HG03103 (cell line): ENCODE measurements at regions not wholly inside any gene's neighbourhood (a gene's known extent, or its start where the extent isn't known, plus 50 kb on each side); places are given as distances from the start of the nearest gene placed in this dataset.

ENCODE experiments used
- ATAC-seq: cut with Tn5 transposase; IDR thresholded peaks from one replicate; pipeline ENCODE4 v1.9.1; 2021; ENCODE audit warnings: low read depth; ENCODE audit not compliant: unreplicated experiment

DNA sequence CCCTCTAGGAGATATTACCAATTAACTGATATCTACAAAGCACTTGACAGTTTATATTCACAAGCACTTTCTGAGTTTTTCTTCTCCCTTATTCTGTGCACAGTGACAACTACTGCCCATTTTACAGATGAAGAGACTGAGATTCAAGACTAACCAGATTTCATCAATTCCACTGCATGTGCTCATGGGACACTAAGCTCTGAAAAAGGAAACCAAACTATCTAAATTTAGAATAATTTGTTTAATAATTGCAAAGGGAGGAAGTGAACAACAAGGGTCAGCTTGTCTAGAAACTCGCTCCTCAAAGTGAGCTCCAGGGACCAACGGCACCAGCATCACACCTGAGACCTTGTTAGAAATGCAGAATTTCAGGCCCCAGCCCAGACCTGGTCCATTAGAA, 50.8 kb upstream of the MYLIP start:
- peak; percentile 67 for ATAC-seq

DNA sequence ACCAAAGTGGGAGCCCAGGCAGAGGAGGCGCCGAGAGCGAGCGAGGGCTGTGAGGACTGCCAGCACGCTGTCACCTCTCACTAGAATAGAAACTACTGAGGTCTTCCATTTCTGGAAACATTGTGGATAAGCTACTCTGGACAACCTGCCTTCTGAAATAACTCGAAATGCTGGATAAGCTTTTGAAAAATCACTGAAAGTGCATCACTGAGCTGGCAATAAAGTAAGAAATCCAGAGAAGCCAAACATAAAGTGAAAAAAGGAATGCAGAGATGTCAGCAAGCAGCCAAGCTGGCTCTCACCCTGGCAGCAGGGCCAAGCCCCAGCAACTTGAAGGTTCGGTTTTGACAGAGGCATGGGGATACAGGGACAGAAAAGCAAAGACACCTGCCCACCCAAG, 59.2 kb upstream of the MYLIP start:
- ATAC-seq, result no peak

DNA sequence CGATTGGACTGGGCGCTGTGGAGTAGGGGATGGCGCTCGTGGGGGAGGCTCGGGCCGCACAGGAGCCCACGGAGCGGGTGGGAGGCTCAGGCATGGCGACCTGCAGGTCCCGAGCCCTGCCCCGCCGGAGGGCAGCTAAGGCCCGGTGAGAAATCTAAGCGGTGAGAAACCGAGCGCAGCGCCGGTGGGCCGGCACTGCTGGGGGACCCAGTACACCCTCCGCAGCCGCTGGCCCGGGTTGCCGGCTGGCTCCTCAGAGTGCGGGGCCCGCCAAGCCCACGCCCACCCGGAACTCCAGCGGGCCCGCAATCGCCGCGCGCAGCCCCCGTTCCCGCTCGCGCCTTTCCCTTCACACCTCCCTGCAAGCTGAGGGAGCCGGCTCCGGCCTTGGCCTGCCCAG, 59.7 kb upstream of the MYLIP start:
- ATAC-seq, result no peak

DNA sequence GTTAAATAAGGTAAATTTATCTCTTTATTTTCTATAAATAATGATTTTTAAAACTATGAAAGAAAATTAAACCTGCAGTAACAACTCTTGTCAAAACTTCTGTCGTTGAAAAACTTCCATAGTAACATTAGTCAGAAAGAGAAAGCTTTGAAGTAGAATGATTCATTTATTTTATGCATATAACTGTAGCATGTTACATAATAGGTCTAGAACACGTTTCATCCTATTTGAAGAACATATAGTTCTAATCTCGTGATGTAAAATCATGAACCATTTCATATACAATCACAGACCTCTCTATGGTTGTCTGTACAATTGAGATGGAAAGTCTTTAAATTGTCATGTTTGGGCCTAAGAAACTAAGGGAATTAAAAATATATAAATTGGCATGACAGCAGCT, 61.3 kb upstream of the MYLIP start:
- ATAC-seq, result no peak

DNA sequence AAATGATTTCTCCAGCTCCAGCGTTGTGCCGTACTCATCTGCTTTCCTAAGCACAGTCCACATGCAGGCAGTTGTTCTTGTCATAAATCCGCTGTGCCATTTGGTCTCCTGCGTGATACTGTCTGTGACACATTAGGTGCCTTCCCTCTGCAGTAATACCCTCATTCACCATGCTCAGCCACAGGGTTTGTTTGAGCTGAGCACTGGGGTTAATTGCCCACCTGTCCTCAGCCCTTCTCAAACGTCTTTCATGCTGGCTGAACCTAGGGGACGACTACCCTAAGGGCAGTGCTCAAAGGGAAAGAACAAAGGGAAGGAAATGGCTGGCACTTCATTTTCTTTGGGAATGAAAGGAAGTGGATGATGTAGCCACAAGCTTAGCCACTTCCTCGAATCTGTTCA, 64.2 kb upstream of the MYLIP start:
- no peak for ATAC-seq

DNA sequence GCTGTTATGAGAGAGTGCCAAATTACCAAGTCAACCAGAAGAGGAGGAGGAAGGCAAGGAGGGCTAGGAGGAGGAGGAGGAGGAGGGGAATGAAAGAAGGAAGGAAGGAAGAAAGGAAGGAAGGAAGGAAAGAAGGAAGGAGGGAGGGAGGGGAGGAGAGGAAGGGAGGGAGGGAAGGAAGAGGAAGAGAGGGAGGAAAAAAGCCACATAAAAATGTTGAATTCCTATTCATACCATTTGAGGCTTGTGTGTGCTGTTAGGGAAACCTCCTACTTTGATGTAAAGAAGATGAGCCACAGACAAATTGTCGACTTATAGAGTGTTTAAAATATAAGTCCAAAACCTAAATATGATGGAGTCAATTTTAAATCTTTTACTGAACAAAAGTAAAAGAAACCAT, 65.3 kb upstream of the MYLIP start:
- no peak for ATAC-seq

DNA sequence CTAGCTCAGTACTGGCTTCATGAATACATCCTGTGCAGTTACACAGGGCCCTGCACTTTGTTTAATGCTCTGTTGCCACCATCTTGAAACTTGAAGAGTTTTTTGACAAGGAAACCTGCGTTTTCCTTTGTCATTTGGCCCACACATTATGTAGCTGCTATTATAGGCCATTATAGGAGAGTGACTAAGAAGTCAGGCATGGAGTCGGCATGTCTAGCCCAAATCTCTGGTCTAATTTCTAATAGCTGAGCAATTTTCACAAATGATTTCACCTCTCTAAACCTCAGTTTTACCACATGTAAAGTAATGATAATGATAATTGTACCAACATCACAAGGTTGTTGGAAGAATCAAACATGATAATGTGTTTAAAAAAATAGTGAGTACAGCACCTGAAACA, 67.1 kb upstream of the MYLIP start:
- ATAC-seq, result no peak

DNA sequence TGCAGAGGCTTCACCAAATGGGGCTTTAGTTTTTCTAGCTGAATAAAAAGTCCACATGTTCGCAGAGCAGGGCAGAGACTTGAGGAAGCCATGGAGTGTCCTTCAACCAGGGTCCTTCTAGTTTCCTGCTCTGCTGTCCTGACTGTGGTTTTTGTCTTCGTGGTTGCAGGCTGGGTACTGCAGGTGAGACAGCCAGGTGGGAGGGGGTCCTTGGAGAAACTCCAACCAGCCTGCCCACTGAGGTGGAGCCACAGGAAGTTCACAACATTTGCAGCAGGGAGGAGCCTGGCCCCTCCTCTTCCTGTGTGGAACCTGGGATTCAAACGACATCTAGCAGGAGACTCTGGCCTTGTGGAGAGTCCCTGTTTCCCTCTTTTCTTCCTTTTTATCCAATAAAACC, 68.8 kb upstream of the MYLIP start:
- no peak for ATAC-seq

DNA sequence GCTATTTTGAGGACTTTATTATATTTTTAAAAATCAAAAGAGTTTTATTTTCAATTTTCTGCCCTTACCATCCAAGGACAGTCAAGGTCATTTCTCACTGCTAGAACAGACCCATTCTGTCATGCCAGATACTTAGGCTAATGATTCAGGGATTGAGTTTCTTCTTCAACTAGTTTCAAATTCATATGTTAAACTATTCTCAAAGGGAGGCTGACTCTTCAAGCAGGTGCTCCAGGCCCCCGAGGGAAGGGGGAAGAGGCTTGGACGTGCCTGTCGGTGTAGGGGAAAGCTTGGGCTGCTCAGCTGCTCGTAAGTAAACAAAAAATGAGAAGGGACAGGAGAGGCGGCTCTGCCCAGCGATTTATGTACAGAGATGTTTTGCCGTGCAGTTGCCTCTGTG, 69.4 kb upstream of the MYLIP start:
- no peak for ATAC-seq

DNA sequence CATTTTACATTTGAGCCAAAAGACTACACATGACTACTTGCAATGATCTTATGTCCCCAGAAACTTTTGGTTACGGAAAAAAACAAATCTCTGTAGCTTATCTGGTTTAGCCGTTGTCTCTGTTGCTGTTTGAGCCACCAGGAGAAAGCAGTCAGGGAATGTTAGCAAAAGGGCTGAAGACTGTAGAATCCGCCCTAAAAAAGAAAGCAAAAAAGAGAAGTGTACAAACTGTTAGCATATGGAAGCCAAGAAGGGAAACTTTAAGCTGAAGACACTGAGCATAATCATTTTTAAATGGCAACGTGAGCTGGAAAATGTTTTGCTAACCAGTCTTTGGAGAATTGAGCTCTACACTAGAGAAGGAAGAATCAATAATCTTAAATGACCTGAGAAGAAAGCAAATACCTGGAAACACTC, 69.9 kb upstream of the MYLIP start:
- no peak for ATAC-seq

DNA sequence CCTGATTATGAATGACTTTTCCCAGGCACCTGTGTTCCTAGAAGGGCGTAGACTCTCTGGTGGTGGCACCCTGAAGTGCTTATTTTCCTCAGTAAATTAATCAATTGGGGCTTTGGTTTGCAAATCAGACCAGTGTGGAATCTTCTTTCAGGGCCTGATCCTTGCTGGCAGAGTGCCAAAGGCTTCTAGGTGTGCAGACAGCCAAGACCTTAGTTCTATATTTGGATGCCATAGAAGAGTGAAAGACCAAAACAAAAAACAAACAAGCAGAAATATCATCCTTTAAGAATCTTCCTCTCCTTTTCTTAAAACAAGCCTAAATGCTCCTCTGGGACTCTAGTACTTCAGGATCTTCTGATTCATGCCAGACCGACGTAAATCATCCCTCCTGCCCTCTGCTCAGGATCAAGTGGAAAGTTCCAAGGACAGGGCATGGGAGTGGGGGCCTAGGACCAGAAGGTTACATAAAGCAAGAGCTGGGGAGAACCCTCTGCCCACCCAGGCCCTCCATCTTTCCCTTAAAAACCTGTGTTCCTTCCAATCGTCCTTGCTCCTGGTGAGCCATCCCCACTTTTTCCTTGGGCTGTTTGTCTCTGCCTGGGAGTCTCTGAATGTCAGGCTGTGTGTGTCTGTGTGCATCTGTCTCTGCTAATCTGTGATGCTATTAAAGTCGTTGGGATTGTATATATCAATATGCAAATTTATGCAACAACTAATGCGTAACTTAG, 70.5 kb upstream of the MYLIP start:
- no peak for ATAC-seq

DNA sequence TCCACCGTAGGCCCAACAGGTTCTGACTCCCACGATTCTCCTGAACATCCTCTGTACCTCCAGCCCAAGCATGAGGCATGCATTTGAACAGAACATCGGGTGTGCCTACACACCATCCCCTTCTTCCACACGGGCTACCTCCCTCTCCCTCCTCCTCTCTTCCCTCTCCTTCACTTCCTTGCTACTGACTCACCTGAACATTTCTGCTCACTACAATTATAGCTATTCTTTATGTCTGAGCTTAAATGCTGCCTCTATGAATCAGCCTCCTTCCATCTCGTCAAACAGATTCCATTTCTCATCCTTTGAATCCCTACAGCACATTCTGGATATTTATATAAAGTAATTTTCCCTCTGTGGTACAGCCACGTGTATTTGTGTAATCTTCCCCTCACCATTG, 71.4 kb upstream of the MYLIP start:
- no peak for ATAC-seq

DNA sequence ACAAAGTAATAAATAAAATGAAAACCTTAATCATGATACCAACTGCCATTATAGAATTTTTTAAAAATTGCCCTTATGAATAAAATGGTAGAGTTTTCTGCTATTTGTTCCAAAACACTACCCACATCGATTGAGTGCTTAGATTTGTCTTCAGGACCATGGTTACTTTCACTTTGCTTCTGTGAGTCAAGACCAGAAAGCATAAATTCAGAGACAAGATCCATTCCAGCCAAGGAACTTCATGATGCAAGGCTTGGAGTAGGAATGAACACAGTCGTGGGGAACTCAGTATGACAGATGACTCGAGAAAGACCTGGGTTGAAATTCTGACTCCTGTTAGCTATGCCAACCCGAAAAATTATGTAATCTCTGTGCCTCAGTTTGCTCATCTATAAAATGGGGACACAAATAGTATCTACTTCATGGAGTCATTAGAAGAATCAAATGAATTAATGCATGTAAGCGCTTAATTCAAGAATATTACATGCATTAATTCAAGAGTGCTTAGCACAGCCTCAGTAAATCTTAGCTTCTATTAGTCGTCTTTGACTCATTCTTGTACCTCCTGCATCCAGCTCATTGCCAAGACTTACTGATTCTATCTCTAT, 72.5 kb upstream of the MYLIP start:
- ATAC-seq, result no peak

DNA sequence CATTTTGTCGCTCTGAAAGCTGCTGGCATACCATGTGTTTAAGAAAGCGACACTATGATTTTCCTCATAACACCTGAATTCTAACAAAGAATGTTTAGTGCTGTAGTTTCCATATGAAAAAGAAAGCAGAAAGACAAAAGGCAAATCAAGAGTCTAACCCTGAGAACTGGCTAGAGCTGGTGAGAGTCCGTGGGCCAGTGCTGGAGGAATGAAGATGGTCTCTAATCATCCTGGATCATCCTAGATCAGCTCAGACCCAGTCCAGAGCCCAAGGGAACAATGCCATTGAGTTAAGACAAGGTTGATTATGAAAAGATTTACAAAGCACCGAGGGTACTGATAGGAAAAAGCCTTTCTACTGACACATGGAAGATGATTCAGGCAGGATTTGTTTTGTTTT, 73.0 kb upstream of the MYLIP start:
- no peak for ATAC-seq

DNA sequence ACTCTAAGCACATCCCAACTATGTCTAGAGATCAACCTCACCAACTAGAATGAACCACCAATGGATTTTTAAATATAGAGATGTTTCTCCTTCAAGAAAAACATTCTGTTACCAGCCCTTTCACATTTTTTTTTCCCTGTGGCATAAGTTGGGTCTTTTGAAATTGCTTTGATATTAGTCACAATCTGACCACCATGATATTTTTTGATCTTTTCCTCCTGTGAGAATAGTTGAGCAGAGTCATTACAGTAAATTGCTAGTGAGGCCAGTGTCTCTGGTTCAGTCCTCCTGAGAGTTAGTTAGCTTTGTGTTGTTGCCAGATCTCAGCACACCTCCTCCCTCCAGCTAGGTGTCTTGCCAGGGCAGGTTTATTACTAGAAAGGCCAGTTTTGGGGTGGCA, 79.7 kb upstream of the MYLIP start:
- ATAC-seq, result no peak

DNA sequence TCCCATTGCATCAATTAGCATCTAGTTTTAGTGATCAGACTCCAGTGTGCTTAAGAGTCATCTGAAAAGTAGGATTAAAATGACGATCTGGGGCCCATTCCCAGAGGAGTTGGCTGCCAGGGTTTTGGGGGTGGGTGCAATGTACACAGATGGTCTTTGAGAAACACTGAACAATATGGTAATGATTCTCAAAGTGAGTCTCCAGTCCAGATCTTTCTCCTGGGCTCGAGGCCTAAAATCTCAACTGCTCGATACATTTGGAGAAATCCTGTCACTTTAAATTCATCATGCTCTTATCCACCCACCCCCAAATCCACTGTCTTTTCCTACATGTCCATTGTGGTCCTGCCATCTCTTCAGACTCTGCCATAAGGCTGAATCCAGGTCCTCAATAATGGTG, 80.7 kb upstream of the MYLIP start:
- no peak for ATAC-seq

DNA sequence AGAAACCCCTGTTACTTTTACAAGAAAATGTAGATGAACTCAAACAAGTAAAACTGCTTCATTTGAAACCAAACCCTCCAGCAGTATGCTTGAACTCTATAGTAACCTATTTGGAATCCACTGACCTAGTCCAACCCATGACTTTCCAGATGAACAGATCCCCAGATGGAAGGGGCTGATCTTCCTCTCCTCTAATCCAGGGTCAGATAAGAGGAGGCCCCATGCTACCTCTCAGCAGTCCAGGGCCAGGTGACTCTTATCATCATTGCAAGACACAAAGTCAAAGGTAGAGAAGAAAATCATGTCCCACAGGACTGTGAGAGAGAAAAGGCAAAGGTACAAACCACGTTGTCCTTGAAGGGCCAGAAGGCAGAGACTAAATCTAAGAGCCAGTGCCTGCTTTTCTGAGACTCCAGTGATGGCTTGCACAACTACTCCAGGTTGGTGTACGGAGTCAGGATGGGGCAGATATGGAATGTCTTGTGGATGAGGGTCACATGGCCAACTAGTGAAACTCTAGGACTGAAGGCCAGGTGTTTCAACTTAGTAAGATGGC, 81.4 kb upstream of the MYLIP start:
- ATAC-seq, result no peak

DNA sequence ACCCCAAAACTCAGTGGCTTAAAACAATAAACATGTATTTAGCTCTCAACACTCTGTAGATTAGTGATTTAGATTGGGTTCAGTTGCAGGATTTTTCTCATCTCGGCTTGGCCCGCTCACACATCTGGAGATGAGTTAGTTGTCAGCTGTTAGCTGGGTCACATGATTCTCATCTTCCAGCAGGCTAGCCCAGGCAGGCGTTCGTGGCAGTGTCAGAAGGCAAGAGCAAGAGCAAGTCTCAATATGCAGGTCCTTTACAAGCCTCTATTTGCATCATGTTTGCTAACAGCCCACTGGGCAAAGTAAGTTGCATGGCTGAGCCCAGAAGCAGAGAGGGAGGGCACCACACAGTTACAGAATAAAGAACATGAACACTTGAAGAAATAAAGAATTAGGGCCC, 83.6 kb upstream of the MYLIP start:
- no peak for ATAC-seq

DNA sequence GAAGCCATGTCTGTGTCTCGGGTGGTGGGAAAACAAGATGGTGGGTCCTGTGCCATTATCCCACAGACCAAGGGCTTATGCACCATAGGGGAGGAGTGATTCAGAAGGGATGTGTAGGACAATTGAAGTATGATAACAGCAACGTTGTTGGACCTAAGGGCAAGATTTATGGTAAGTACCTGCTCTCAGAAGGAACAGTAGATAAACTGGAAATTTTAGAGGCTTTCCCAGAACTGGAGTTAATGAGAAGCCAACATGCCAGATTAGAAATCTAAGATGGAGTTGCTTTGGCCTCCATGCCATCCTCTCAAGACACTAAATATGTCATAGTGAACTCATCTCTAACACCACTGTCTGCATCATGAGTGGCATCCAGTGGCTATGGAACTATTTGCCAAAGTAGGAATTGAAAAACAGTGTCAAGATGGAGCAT, 84.7 kb upstream of the MYLIP start:
- ATAC-seq, result no peak

DNA sequence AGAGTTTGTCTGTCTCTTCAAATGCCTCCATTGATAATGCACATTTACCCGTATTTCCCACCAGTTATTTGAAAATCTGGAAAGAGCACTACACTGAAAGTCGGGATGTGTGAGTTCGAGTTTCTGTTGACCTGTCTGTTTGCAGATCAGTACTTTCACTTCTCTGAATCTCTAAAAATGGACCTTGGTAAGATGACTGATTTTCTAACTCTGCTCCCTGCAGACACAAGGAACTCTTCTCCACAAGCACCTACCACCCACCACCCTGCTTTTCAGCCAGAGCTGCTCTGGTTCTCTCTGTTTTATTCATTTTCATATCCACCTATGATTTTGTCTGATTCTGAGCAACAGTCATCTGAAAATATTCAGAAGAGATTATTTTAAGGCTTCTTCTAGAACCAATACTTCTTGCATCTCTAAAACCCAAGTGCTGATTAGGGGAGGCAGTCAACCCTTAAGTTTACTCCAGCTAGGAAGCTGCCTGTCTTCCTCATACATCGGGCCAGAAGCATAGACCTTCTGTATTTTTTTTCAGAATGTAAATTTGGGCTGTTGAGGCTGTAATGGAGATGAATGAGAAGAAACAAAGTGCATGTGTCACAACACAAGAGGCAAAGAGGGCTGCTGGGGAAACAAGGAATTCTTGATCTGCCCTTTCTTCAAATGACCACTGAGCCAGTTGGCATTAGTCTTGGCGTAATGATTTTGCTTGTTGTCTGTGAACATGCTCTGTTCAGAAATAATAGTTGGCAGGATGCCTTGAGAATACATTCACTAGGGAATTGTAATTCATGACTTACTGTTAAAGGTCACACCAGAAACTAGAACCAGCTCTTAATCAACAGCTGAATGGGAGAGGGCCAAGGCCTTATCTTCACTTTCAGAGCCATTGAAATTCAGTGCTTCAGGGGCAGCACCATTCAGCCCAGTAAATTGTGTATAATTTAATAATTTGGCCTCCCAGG, 85.4 kb upstream of the MYLIP start:
- peak; percentile 74 for ATAC-seq

DNA sequence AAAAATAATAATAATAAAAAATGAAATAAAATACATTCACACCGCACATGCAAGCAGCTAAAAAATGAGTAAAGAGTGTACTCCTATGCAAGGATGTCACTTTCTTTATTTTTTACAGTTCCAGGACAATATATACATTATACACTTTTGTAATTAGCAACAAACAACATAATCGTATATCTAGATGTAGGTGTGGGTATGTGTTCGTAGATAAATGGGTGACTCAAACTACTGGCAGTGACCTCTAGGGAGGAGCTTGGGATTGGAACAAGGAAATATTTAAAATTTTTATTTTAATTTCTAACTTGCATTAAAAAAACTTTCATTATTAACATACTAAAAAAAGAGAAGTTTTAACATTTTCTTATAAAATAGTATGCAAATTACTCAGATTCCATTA, 86.1 kb upstream of the MYLIP start:
- ATAC-seq, result no peak
